ENCODE measurements at regions not wholly inside any gene's neighbourhood (a gene's known extent, or its start where the extent isn't known, plus 50 kb on each side); places are given as distances from the start of the nearest gene placed in this dataset.

DNA sequence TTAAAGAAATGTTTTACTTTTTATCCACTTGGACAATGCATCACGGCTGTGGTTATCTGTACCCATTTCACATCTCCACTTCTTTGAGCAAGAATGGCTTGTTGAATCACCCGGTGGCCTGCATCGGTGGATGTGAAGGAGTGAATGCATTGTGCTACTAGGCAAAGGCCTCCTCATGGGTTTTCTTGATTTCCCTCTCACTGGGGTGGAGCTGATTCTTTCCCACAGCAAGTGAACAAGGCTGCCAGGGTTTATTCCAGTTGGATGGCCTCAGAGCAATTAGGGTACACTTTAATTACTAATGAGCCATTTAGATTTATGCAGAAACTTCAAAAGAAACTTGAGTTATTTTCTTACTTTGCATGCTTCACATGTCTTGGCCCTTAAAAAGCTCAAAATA, 387.1 kb downstream of the RND3 start:
- TF ChIP-seq, protein P1, sequence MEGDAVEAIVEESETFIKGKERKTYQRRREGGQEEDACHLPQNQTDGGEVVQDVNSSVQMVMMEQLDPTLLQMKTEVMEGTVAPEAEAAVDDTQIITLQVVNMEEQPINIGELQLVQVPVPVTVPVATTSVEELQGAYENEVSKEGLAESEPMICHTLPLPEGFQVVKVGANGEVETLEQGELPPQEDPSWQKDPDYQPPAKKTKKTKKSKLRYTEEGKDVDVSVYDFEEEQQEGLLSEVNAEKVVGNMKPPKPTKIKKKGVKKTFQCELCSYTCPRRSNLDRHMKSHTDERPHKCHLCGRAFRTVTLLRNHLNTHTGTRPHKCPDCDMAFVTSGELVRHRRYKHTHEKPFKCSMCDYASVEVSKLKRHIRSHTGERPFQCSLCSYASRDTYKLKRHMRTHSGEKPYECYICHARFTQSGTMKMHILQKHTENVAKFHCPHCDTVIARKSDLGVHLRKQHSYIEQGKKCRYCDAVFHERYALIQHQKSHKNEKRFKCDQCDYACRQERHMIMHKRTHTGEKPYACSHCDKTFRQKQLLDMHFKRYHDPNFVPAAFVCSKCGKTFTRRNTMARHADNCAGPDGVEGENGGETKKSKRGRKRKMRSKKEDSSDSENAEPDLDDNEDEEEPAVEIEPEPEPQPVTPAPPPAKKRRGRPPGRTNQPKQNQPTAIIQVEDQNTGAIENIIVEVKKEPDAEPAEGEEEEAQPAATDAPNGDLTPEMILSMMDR (IDR thresholded peaks at IDR 0.05) = no peak
- TF ChIP-seq POLR2A (IDR thresholded peaks at IDR 0.05) = no peak
- TF ChIP-seq EP300 (IDR thresholded peaks at IDR 0.05; ENCODE audit: low read depth) = no peak
